Type B pancreatic cell (in vitro differentiated cells): ENCODE measurements at regions not wholly inside any gene's neighbourhood (a gene's known extent, or its start where the extent isn't known, plus 50 kb on each side); places are given as distances from the start of the nearest gene placed in this dataset.

ENCODE experiments used
- DNase-seq: peaks from one replicate; pipeline ENCODE4 v3.0.0; 2021; ENCODE audit warnings: mixed read lengths; ENCODE audit not compliant: unreplicated experiment; ENCODE audit errors: extremely low spot score
- H3K27ac Mint-ChIP-seq: 2 replicates; pipeline ENCODE4 v1.8.0; 2021; ENCODE audit warnings: mild to moderate bottlenecking, mixed read lengths
- H3K27me3 Mint-ChIP-seq: 2 replicates; pipeline ENCODE4 v1.8.0; 2021; ENCODE audit warnings: mixed read lengths
- H3K36me3 Mint-ChIP-seq: 2 replicates; pipeline ENCODE4 v1.8.0; 2021; ENCODE audit warnings: mixed read lengths
- H3K4me1 Mint-ChIP-seq: one replicate; pipeline ENCODE4 v1.8.0; 2021; ENCODE audit warnings: mixed read lengths; ENCODE audit not compliant: unreplicated experiment
- H3K4me3 Mint-ChIP-seq: 2 replicates; pipeline ENCODE4 v1.8.0; 2021; ENCODE audit warnings: mild to moderate bottlenecking, mixed read lengths
- H3K9me3 Mint-ChIP-seq: 2 replicates; pipeline ENCODE4 v1.8.0; 2021; ENCODE audit warnings: mixed read lengths
- CTCF ChIP-seq: fragments of 200-600 bp; sonication (generic); conservative IDR thresholded peaks from 2 replicates; pipeline ENCODE4 v1.5.0; 2021; ENCODE audit warnings: antibody characterized with exemption, mild to moderate bottlenecking

GRCh38 chr1:118421868-118422350 is 236.9 kb upstream of the SPAG17 start:
- no peak for DNase-seq
- Mint-ChIP-seq H3K36me3 (no peaks in the 10 kb centered on the region), H3K4me3 (no peak overlapping the region), H3K9me3 (no peaks in the 10 kb centered on the region), H3K27me3 (no peaks in the 10 kb centered on the region), H3K4me1 (no peaks in the 10 kb centered on the region), H3K27ac (no peak overlapping the region)
- no peak for TF ChIP-seq CTCF

GRCh38 chr1:118404024-118404423 is 219.0 kb upstream of the SPAG17 start:
- Mint-ChIP-seq H3K4me3 (no peak overlapping the region), H3K27ac (no peak overlapping the region), H3K27me3 (no peaks in the 10 kb centered on the region), H3K36me3 (no peaks in the 10 kb centered on the region), H3K9me3 (no peaks in the 10 kb centered on the region), H3K4me1 (no peaks in the 10 kb centered on the region)
- no peak for DNase-seq
- no peak for TF ChIP-seq CTCF

- H3K27me3 Mint-ChIP-seq: no peaks in the 10 kb centered on the region
- DNase-seq: no peak
- no peak overlapping the region for H3K27ac Mint-ChIP-seq
- H3K4me3 Mint-ChIP-seq: no peak overlapping the region
- H3K36me3 Mint-ChIP-seq: no peaks in the 10 kb centered on the region
- TF ChIP-seq CTCF: no peak
- H3K4me1 Mint-ChIP-seq: peaks cover 11% of the 10 kb centered on the region
- H3K9me3 Mint-ChIP-seq: no peaks in the 10 kb centered on the region
Observed at GRCh38 chr1:118397496-118397859, 212.4 kb upstream of the SPAG17 start.

GRCh38 chr1:118396829-118397495 is 211.9 kb upstream of the SPAG17 start:
- H3K4me3 Mint-ChIP-seq: no peak overlapping the region
- TF ChIP-seq CTCF: no peak
- no peak overlapping the region for H3K27ac Mint-ChIP-seq
- DNase-seq: no peak
- no peaks in the 10 kb centered on the region for H3K27me3 Mint-ChIP-seq
- H3K36me3 Mint-ChIP-seq: no peaks in the 10 kb centered on the region
- peaks cover 11% of the 10 kb centered on the region for H3K4me1 Mint-ChIP-seq
- no peaks in the 10 kb centered on the region for H3K9me3 Mint-ChIP-seq

GRCh38 chr1:118396279-118396678 is 211.3 kb upstream of the SPAG17 start:
- TF ChIP-seq CTCF: no peak
- H3K36me3 Mint-ChIP-seq: no peaks in the 10 kb centered on the region
- no peak for DNase-seq
- H3K9me3 Mint-ChIP-seq: no peaks in the 10 kb centered on the region
- no peak overlapping the region for H3K4me3 Mint-ChIP-seq
- no peaks in the 10 kb centered on the region for H3K27me3 Mint-ChIP-seq
- no peak overlapping the region for H3K27ac Mint-ChIP-seq
- H3K4me1 Mint-ChIP-seq: peaks cover 11% of the 10 kb centered on the region
